Endothelial cell (in vitro differentiated cells): ENCODE measurements at regions not wholly inside any gene's neighbourhood (a gene's known extent, or its start where the extent isn't known, plus 50 kb on each side); places are given as distances from the start of the nearest gene placed in this dataset.
"Not testable (repeated sequence)": the region's sequence is repeated elsewhere in the genome, so short reads cannot be mapped to it uniquely, and the experiment has no call there.

ENCODE experiments used
- DNase-seq: peaks from one replicate; pipeline ENCODE4 v3.0.0; 2021; ENCODE audit warnings: low spot score
- H3K27ac Mint-ChIP-seq: one replicate; pipeline ENCODE4 v1.8.0; 2021; ENCODE audit warnings: mixed read lengths, inconsistent platforms; ENCODE audit not compliant: unreplicated experiment
- H3K27me3 Mint-ChIP-seq: one replicate; pipeline ENCODE4 v1.8.0; 2021; ENCODE audit warnings: mild to moderate bottlenecking, moderate library complexity, mixed read lengths, inconsistent platforms; ENCODE audit not compliant: unreplicated experiment
- H3K36me3 Mint-ChIP-seq: one replicate; pipeline ENCODE4 v1.8.0; 2021; ENCODE audit warnings: mild to moderate bottlenecking, low read depth, mixed read lengths, inconsistent platforms; ENCODE audit not compliant: unreplicated experiment
- H3K4me1 Mint-ChIP-seq: one replicate; pipeline ENCODE4 v1.8.0; 2021; ENCODE audit warnings: mild to moderate bottlenecking, mixed read lengths, inconsistent platforms; ENCODE audit not compliant: unreplicated experiment
- H3K4me3 Mint-ChIP-seq: one replicate; pipeline ENCODE4 v1.8.0; 2021; ENCODE audit warnings: mild to moderate bottlenecking, mixed read lengths, inconsistent platforms; ENCODE audit not compliant: unreplicated experiment
- H3K9me3 Mint-ChIP-seq: one replicate; pipeline ENCODE4 v1.8.0; 2021; ENCODE audit warnings: mixed read lengths, inconsistent platforms; ENCODE audit not compliant: unreplicated experiment
- CTCF ChIP-seq: fragments of 200-600 bp; sonication (generic); IDR thresholded peaks from one replicate; pipeline ENCODE4 v1.5.0; 2021; ENCODE audit warnings: antibody characterized with exemption; ENCODE audit not compliant: unreplicated experiment

- DNase-seq, result no peak
- Mint-ChIP-seq H3K9me3 (no peaks in the 10 kb centered on the region), H3K27me3 (peaks cover 2% of the 10 kb centered on the region), H3K4me1 (no peaks in the 10 kb centered on the region), H3K4me3 (no peak overlapping the region), H3K27ac (no peak overlapping the region), H3K36me3 (no peaks in the 10 kb centered on the region)
- no peak for TF ChIP-seq CTCF
These were observed 233.9 kb downstream of the VAPA start for GRCh38 chr18:10147752-10148151.

- no peak overlapping the region for H3K4me3 Mint-ChIP-seq
- no peak for DNase-seq
- H3K4me1 Mint-ChIP-seq, result no peaks in the 10 kb centered on the region
- peaks cover 2% of the 10 kb centered on the region for H3K27me3 Mint-ChIP-seq
- TF ChIP-seq CTCF, result no peak
- no peaks in the 10 kb centered on the region for H3K36me3 Mint-ChIP-seq
- H3K9me3 Mint-ChIP-seq, result no peaks in the 10 kb centered on the region
- no peak overlapping the region for H3K27ac Mint-ChIP-seq
These were observed 234.5 kb downstream of the VAPA start for GRCh38 chr18:10148189-10148929.

- Mint-ChIP-seq H3K36me3 (no peaks in the 10 kb centered on the region), H3K4me1 (no peaks in the 10 kb centered on the region), H3K4me3 (no peak overlapping the region), H3K27me3 (peaks cover 3% of the 10 kb centered on the region), H3K9me3 (no peaks in the 10 kb centered on the region), H3K27ac (no peak overlapping the region)
- TF ChIP-seq CTCF, result no peak
- DNase-seq, result no peak
These were observed 236.1 kb downstream of the VAPA start for GRCh38 chr18:10149768-10150556.

- H3K4me1 Mint-ChIP-seq, H3K36me3 Mint-ChIP-seq, H3K9me3 Mint-ChIP-seq, H3K27me3 Mint-ChIP-seq, H3K27ac Mint-ChIP-seq, DNase-seq, H3K4me3 Mint-ChIP-seq: not testable (repeated sequence)
These were observed 236.8 kb downstream of the VAPA start for GRCh38 chr18:10150576-10150975.

DNA sequence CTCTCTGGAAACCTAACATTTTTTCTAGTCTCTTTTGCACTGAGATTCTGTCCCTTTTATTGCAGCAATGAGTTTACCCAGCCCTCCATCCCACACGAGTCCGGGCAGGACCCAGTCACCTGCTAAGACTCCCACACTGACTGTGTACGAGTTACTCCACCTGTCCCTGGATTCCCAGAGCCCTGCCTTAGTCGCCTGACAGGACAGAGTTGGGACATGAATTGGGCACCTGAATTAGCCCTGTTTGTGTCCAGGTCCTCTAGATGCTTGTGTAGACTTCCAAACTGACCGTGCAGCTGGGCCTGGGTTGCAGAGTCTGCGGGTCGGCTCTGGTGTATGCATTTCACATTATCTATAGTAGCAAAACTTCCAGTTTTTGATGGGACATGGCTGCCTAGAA lies 238.7 kb downstream of the VAPA start:
- H3K4me3 Mint-ChIP-seq, result no peak overlapping the region
- no peak for DNase-seq

More for the DNA sequence above, 238.7 kb downstream of the VAPA start:
- Mint-ChIP-seq H3K9me3 (no peaks in the 10 kb centered on the region), H3K36me3 (no peaks in the 10 kb centered on the region), H3K4me1 (no peaks in the 10 kb centered on the region), H3K27ac (no peak overlapping the region), H3K27me3 (peaks cover 1% of the 10 kb centered on the region)
- no peak for TF ChIP-seq CTCF
